Activated T-cell treated with anti-CD3 and anti-CD28 coated beads for 24 hours (primary cell): ENCODE measurements at regions not wholly inside any gene's neighbourhood (a gene's known extent, or its start where the extent isn't known, plus 50 kb on each side); places are given as distances from the start of the nearest gene placed in this dataset.
"Not testable (repeated sequence)": the region's sequence is repeated elsewhere in the genome, so short reads cannot be mapped to it uniquely, and the experiment has no call there.

Source experiments
- DNase-seq: peaks from one replicate; pipeline ENCODE4 v3.0.0-alpha.2; 2020; ENCODE audit warnings: low read depth

GRCh38 chr15:47131450-47131849 is 585.9 kb upstream of the SEMA6D start:
- not testable (repeated sequence) for DNase-seq

DNA sequence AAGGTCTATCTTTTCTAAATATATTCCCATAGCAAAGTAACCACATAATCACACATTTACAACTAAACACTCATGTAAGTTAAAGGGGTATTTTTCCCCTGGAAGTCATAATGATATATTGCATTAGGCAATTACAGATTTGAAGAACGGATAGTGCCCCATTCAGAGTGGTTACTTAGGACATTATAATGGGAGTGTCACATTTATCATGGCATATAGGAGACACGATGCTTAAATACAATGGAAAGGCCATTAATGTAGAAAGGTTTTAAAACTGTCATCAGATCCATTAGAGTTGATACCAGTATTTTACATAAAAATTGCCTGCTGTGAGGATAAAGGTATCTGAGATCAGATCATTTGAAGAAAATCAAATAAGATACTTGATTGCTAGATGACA is 582.0 kb upstream of the SEMA6D start:
- DNase-seq: no peak

DNA sequence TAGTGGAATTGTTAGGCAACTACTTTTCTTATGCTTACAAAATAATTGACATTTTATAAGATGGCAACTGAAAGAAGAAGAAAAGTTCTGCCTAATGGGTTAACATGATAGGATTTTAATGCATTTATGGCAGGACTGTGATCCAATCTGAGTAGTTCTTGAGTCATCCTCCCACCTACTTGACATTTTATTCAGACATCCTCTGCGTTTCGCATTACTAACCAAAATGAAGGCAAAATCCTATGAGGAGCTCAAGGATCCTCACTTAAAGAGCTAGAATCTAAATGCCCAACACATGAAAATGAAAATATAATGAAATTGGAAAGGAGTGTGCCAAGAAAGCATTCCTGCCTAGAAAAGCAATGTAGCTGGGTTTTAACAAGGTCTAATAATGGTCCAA is 581.1 kb upstream of the SEMA6D start:
- no peak for DNase-seq

- DNase-seq: no peak
Observed at GRCh38 chr15:47139965-47140364, 577.3 kb upstream of the SEMA6D start.

GRCh38 chr15:47157827-47158226 is 559.5 kb upstream of the SEMA6D start:
- no peak for DNase-seq

- no peak for DNase-seq
Observed at GRCh38 chr15:47158573-47158972, 558.7 kb upstream of the SEMA6D start.

DNA sequence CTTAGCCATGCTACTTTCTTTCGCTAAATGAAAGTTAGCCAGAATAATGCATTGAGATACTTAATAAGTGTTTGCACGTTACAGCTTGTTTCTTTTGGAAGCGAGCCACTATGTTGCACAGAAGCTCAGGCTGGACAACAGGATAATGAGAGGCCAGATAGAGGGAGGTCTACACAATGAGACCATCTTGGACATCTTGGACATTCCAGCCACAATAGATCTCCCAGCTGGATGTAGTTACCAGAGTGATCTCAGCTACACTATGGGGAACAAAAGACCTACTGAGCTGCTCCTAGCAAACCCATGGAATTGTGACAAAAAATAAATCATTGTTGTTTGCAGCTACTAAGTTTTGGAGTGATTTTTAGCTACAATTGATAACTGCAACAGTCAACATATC is 540.1 kb upstream of the SEMA6D start:
- DNase-seq: no peak

- DNase-seq: no peak
Observed at GRCh38 chr15:47179988-47180387, 537.3 kb upstream of the SEMA6D start.

GRCh38 chr15:47182818-47183217 is 534.5 kb upstream of the SEMA6D start:
- no peak for DNase-seq

DNA sequence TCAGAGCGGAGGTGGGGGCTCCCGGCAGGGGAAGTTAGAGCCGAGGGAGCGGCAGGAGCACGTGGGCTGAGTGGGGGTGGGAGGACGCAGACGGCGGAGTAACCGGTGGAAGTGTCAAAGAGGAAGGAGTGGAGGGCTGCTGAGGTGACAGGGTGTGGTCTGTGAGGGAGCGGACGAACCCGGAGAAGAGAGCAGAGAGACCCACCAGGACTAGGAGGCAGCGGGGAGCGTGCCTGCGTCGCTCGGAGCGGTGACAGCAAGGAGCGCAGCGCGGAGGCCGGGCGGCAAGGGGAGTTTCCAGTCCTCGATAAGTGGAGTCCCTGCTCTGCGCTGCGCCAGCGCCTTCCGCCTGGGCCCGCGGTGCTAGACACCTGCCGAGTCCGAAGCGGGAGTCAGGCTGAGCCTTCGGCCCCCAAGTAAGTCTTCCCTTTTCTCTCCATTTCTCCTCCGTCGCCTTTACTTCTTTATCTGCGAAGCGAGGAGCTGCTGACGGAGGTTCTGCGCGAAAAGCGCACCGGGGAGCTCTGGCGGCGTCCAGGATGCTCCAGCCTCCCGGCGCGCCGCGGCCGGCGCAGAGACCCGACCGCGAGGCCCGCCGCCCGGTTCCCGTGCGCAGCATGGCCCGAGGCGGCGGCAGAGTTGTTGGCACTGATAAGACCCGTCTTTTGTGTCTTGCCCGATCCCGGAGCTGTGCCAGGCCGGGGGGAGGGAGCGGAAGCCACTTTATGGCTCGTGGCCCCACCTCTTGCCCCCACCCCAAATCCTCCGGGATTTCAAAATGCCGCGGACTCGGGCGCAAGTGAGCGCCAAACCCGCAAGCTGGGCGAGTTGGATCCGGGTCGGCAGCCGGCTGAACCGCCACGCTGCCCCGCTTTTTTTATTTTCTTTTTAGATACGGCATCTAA is 533.0 kb upstream of the SEMA6D start:
- no peak for DNase-seq

DNA sequence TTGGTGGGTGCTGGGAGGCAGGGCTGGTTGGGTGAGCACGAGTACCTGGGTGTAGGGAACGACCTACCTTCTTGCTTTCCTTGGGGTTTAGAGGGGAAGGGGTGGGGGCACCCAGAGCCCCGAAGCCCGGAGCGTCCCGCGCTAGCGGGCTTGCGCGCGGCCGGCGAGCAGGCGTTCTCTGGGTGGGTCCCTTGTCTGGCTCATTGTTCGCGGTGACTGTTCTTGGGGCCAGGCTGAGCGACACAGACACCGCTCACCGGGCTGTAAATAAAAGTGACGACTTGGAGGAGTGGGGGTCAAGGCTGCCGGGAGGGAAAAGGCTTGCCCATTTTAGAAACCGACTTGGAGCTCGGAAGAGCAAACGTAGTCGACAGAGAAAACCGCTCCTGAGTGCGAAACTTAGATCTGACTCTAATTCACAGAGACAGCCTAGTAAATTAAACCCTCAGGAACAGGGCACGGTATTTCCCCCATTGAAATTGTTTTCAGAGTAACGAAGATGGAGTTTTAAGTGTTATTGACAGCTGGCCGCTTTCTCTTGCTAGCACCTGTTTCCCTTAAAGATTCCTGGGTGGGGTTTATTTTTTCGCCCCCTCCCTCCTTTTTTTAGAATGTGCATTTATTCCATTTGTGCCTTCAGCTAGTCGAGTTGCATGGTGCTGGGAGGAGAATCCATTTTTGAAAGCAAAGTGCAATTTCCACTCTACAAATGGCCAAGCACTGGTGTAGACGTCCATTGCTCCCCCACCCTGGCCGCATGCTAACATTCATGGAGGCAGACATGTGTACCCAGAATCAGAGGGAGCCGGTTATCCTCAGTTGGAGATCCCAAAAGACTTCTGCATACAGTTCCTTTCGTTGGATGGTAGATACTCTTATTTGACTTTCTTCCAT is 532.1 kb upstream of the SEMA6D start:
- DNase-seq: no peak

GRCh38 chr15:47186075-47186474 is 531.2 kb upstream of the SEMA6D start:
- DNase-seq: no peak

DNA sequence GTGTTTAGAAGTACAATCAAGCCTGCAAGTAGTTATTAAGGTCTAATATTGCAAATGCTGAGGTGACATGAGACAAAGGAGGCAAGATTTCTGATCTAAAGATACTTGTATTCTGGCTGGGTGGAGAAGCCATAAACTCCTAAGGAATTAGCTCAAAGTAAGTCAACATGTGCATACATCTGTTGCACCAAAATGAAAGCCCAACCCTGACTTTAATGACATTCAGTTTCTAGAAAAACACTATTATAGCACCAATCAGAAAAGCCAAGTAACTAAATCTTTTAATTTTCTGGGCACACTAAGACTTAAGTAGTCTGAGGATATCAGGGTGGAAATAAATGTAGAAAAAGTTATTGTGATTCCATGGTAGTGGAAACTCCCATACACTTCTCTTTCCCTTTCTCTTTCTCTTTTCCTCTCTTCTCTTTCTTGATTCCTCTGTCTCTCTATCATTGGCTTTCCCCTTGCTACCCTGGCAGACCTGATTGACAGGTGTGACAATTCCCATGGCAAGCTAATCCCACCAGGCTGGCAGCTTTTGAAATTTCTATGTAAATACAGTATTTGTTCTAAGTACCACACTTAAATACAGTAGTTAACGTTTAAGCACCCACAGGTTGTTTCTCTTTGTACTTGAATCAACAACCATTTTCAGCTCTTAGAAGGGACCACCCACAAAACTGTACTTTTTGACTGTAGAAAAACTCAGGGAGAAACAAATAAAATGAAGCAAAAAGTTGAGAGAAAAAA is 528.4 kb upstream of the SEMA6D start:
- DNase-seq: no peak

GRCh38 chr15:47194718-47195117 is 522.6 kb upstream of the SEMA6D start:
- no peak for DNase-seq

- DNase-seq: peak; percentile 17
Observed at GRCh38 chr15:47196048-47196447, 521.3 kb upstream of the SEMA6D start.

DNA sequence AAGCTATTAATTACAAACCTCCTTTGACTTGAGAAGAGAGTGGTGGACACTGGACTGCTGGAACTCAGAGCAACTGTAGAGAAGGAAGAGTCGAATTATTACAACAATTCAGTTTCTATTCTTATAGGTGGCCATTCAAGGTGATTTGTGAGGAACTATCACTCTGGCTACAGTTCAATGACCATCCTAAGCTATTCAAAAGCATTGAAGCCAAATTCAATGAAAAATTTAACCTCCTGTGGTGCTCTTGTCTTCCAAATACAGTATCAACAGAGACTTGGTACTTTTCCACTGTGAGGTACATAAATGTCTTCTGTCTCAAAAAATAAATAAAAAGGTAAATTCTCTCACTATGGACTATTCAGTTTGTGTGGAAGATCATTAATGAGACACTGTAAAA is 513.3 kb upstream of the SEMA6D start:
- no peak for DNase-seq

DNA sequence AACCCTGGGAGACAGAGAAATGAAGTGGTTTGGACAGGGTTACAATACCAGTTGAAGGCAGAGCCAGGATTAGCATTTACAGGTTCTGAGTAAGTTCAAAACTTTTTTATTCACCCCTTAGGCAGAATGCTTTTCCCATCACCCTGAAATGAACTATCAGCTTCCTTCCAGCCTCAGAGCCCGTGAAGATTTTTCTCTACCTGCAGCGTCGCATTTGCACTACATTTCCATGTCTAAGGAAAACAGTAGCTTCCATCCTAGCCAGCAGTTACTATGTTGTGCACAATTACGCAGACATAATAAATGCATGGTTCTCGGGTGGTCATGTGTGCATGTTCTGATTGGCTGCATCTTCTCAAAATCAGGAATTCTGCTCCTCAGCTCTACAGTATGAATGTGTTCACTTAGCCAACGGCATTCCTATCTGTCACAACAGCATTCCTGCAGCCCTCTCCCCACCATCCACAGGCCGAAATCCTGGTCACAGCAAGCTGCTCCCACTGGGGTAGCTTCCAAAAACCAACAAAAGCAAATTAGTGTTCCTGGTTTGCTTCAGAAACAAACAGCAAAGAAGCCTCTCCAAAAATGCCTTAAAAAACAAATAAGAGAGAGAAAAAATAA is 510.8 kb upstream of the SEMA6D start:
- no peak for DNase-seq

- DNase-seq: no peak
Observed at GRCh38 chr15:47209591-47209990, 507.7 kb upstream of the SEMA6D start.

GRCh38 chr15:47212222-47213010 is 504.9 kb upstream of the SEMA6D start:
- DNase-seq: no peak

GRCh38 chr15:47213883-47214282 is 503.4 kb upstream of the SEMA6D start:
- DNase-seq: no peak

GRCh38 chr15:47218295-47218694 is 499.0 kb upstream of the SEMA6D start:
- DNase-seq: no peak
